ENCODE measurements at regions not wholly inside any gene's neighbourhood (a gene's known extent, or its start where the extent isn't known, plus 50 kb on each side); places are given as distances from the start of the nearest gene placed in this dataset.

GRCh38 chr7:18154726-18155125 lies 127.1 kb upstream of the PRPS1L1 start:
- no peaks in the 10 kb centered on the region for H3K36me3 ChIP-seq
- intact Hi-C loops (cut with DNase I), result no loop called here
- peaks cover 0 to 11% (median 5%) of the 10 kb centered on the region in 4 donors for H3K4me1 ChIP-seq
- WGBS, 2 donors, result 83 to 86% methylated on average over 5 of the region's 5 CpGs
- no peak for DNase-seq
- H3K27me3 ChIP-seq, result no peaks in the 10 kb centered on the region
- peaks cover 0 to 2% (median 0%) of the 10 kb centered on the region in 4 donors for H3K9me3 ChIP-seq
- TF ChIP-seq EP300 (IDR thresholded peaks at IDR 0.05) (no peak), POLR2A (IDR thresholded peaks at IDR 0.05) (no peak), POLR2AphosphoS5 (IDR thresholded peaks at IDR 0.05) (no peak)
- TF ChIP-seq, protein P1, sequence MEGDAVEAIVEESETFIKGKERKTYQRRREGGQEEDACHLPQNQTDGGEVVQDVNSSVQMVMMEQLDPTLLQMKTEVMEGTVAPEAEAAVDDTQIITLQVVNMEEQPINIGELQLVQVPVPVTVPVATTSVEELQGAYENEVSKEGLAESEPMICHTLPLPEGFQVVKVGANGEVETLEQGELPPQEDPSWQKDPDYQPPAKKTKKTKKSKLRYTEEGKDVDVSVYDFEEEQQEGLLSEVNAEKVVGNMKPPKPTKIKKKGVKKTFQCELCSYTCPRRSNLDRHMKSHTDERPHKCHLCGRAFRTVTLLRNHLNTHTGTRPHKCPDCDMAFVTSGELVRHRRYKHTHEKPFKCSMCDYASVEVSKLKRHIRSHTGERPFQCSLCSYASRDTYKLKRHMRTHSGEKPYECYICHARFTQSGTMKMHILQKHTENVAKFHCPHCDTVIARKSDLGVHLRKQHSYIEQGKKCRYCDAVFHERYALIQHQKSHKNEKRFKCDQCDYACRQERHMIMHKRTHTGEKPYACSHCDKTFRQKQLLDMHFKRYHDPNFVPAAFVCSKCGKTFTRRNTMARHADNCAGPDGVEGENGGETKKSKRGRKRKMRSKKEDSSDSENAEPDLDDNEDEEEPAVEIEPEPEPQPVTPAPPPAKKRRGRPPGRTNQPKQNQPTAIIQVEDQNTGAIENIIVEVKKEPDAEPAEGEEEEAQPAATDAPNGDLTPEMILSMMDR (IDR thresholded peaks at IDR 0.05), result no peak
- no peak overlapping the region for H3K4me3 ChIP-seq
- H3K27ac ChIP-seq, result no peak overlapping the region

GRCh38 chr7:18157233-18157632 lies 129.6 kb upstream of the PRPS1L1 start:
- no peak overlapping the region for H3K4me3 ChIP-seq
- peaks cover 0 to 2% (median 0%) of the 10 kb centered on the region in 4 donors for H3K9me3 ChIP-seq
- 90 to 93% methylated on average over 1 of the region's 1 CpG for WGBS, 2 donors
- no peak for DNase-seq
- peaks cover 0 to 9% (median under 1%) of the 10 kb centered on the region in 4 donors for H3K4me1 ChIP-seq
- no peak overlapping the region for H3K27ac ChIP-seq
- H3K36me3 ChIP-seq, result no peaks in the 10 kb centered on the region
- intact Hi-C loops (cut with DNase I), result no loop called here
- H3K27me3 ChIP-seq, result no peaks in the 10 kb centered on the region
- TF ChIP-seq POLR2A (IDR thresholded peaks at IDR 0.05) (no peak), POLR2AphosphoS5 (IDR thresholded peaks at IDR 0.05) (no peak), EP300 (IDR thresholded peaks at IDR 0.05) (no peak)
- TF ChIP-seq, protein P1 (IDR thresholded peaks at IDR 0.05), result no peak

DNA sequence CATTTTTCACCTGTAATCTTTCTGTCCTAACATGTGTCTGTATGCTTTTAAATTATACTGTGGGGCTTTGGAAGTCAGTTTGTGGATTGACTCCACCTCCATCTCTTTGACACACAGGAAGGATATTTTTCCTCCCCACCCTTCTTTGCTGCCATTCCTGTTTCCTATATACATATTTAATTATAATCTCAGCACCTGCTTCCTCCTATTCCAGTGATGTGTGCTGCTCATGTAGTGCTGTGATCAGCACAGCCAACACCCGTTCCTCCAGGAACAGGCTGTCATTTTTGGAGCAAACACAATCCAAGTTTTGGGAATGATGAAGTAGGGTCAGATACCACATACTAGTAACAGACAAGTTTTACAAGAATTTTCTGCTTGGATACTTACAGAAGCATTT lies 135.0 kb upstream of the PRPS1L1 start:
- TF ChIP-seq POLR2AphosphoS5 (IDR thresholded peaks at IDR 0.05) (no peak), POLR2A (IDR thresholded peaks at IDR 0.05) (no peak), EP300 (IDR thresholded peaks at IDR 0.05) (no peak)
- TF ChIP-seq, protein P1 (IDR thresholded peaks at IDR 0.05), result no peak
- no peak overlapping the region for H3K4me3 ChIP-seq
- H3K27ac ChIP-seq, result no peak overlapping the region
- H3K27me3 ChIP-seq, result no peaks in the 10 kb centered on the region
- no peak for DNase-seq
- intact Hi-C loops (cut with DNase I), result no loop called here
- H3K36me3 ChIP-seq, result no peaks in the 10 kb centered on the region
- H3K4me1 ChIP-seq, result peaks cover 0 to 7% (median 0%) of the 10 kb centered on the region in 4 donors
- peaks cover 0 to 2% (median 0%) of the 10 kb centered on the region in 4 donors for H3K9me3 ChIP-seq
- 9 to 51% methylated on average over 1 of the region's 1 CpG for WGBS, 2 donors

GRCh38 chr7:18163091-18163490 lies 135.4 kb upstream of the PRPS1L1 start:
- DNase-seq, result no peak
- TF ChIP-seq, protein P1 (IDR thresholded peaks at IDR 0.05), result no peak
- Histone ChIP-seq H3K36me3 (no peaks in the 10 kb centered on the region), H3K27me3 (no peaks in the 10 kb centered on the region), H3K4me3 (no peak overlapping the region), H3K9me3 (peaks cover 0 to 2% (median 0%) of the 10 kb centered on the region in 4 donors), H3K27ac (no peak overlapping the region), H3K4me1 (peaks cover 0 to 7% (median 0%) of the 10 kb centered on the region in 4 donors)
- 82 to 95% methylated on average over 3 of the region's 3 CpGs for WGBS, 2 donors
- intact Hi-C loops (cut with DNase I), result no loop called here

DNA sequence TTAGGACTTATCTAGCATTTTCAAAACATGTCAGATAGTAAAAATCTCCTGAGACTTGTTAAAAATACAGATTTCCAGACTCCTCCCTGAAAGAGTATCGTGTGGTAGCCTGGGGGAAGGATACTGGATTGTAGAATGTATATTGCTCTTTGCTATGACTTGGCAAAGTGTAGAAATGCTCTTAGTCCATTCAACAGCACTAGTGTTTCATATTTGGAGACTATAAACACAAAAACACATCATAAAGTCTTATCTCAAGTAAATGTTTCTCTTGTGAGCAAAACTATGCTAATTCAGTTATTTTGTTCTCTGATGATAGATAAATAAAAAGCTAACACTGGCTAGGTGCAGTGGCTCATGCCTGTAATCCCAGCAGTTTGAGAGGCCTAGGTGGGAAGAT lies 137.5 kb upstream of the PRPS1L1 start:
- no peak for TF ChIP-seq POLR2A (IDR thresholded peaks at IDR 0.05)
- TF ChIP-seq, protein P1 (IDR thresholded peaks at IDR 0.05), result no peak
- TF ChIP-seq EP300 (IDR thresholded peaks at IDR 0.05), result no peak
- TF ChIP-seq POLR2AphosphoS5 (IDR thresholded peaks at IDR 0.05), result no peak
- Histone ChIP-seq H3K9me3 (no peaks in the 10 kb centered on the region), H3K4me3 (no peak overlapping the region), H3K4me1 (peaks cover 0 to 7% (median 0%) of the 10 kb centered on the region in 4 donors), H3K36me3 (no peaks in the 10 kb centered on the region), H3K27me3 (no peaks in the 10 kb centered on the region), H3K27ac (no peak overlapping the region)
- intact Hi-C loops (cut with DNase I), result no loop called here
- no peak for DNase-seq
- WGBS, 2 donors, result 12 to 60% methylated on average over 1 of the region's 1 CpG
